ENCODE measurements at regions not wholly inside any gene's neighbourhood (a gene's known extent, or its start where the extent isn't known, plus 50 kb on each side); places are given as distances from the start of the nearest gene placed in this dataset.

- TF ChIP-seq CTCF (IDR thresholded peaks at IDR 0.05), result no peak
- no peak for TF ChIP-seq POLR2A (IDR thresholded peaks at IDR 0.05)
- no peak for TF ChIP-seq POLR2AphosphoS5 (IDR thresholded peaks at IDR 0.05)
Measured at GRCh38 chr7:84921154-84921553, 265.7 kb downstream of the SEMA3D start.
